ENCODE measurements at regions not wholly inside any gene's neighbourhood (a gene's known extent, or its start where the extent isn't known, plus 50 kb on each side); places are given as distances from the start of the nearest gene placed in this dataset.

DNA sequence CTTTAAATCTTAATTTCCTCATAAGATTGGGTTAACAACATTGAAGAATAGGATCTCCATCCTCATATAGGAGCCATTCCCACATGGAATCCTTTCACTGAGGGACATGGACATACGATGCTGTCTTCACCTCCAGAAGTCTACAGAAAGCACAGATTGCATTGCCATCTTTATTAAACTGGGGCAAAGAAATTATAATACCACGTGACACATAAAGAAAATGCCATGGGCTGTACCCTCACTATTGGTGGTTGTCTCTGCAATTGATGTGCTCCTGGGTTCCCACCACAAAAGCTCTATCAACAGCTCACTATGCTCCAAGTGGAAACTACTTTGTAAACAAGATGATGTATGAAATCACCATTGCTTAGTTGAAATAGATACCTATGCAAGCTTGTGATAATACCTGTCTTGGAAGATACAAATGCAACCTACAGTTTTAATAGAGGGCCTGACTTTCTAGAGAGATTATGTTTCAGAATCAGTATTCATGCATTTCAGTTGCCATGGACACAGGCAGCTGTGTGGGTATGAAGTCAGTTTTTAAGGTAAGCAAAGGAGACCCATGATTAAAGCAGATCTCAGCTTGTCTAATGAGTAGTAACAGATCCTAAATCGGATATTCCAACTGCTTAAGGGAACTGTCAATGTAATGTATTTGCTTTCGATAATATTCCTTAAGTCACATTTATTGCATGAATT, 337.0 kb downstream of the RAD51AP2 start:
- TF ChIP-seq, protein P1, sequence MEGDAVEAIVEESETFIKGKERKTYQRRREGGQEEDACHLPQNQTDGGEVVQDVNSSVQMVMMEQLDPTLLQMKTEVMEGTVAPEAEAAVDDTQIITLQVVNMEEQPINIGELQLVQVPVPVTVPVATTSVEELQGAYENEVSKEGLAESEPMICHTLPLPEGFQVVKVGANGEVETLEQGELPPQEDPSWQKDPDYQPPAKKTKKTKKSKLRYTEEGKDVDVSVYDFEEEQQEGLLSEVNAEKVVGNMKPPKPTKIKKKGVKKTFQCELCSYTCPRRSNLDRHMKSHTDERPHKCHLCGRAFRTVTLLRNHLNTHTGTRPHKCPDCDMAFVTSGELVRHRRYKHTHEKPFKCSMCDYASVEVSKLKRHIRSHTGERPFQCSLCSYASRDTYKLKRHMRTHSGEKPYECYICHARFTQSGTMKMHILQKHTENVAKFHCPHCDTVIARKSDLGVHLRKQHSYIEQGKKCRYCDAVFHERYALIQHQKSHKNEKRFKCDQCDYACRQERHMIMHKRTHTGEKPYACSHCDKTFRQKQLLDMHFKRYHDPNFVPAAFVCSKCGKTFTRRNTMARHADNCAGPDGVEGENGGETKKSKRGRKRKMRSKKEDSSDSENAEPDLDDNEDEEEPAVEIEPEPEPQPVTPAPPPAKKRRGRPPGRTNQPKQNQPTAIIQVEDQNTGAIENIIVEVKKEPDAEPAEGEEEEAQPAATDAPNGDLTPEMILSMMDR (IDR thresholded peaks at IDR 0.05) = no peak
- no peak for TF ChIP-seq EZH2 (IDR thresholded peaks at IDR 0.05; ENCODE audit: borderline replicate concordance, insufficient read depth, low read depth, low read length, poor library complexity, severe bottlenecking)
